Thoracic aorta (tissue), 2 donors: ENCODE measurements at regions not wholly inside any gene's neighbourhood (a gene's known extent, or its start where the extent isn't known, plus 50 kb on each side); places are given as distances from the start of the nearest gene placed in this dataset.

Experiments
- ATAC-seq: fragments of 150-250 bp; one replicate; pipeline ENCODE4 v1.8.0; 2017; ENCODE audit warnings: low read depth; ENCODE audit not compliant: insufficient number of reproducible peaks, low FRiP score
- DNase-seq: peaks from one replicate; pipeline ENCODE4 v3.0.0-alpha.2; 2020; ENCODE audit warnings: low spot score
- H3K27ac ChIP-seq, 2 donors: fragments of 200-600 bp; sonication (generic); 1 replicate in 1 of 2; 2 replicates in 1 of 2; pipeline ENCODE4 v1.5.1; 2016; ENCODE audit warnings: mild to moderate bottlenecking in 2 of 2, moderate library complexity in 2 of 2
- H3K27me3 ChIP-seq: fragments of 200-600 bp; sonication (generic); replicated peaks from 2 replicates; pipeline ENCODE4 v1.6.0; 2016; ENCODE audit warnings: mild to moderate bottlenecking; ENCODE audit not compliant: insufficient read depth
- H3K36me3 ChIP-seq: fragments of 200-600 bp; sonication (generic); one replicate; pipeline ENCODE4 v1.5.1; 2016
- H3K4me1 ChIP-seq, 2 donors: fragments of 200-600 bp; sonication (generic); 1 replicate in 1 of 2; 2 replicates in 1 of 2; pipeline versions ENCODE4 v1.5.1 to v1.6.0; 2016; ENCODE audit warnings: low read depth in 2 of 2, mild to moderate bottlenecking in 1 of 2; ENCODE audit not compliant: control insufficient read depth in 1 of 2
- H3K4me3 ChIP-seq: fragments of 200-600 bp; sonication (generic); 2 replicates; pipeline ENCODE4 v1.5.1; 2016; ENCODE audit warnings: mild to moderate bottlenecking
- H3K9me3 ChIP-seq: fragments of 200-600 bp; sonication (generic); 2 replicates; pipeline ENCODE4 v1.5.1; 2016
- TF ChIP-seq, protein P1 (sequence below): fragments of 200-600 bp; sonication (generic); IDR thresholded peaks from one replicate; pipeline ENCODE4 v1.5.1; 2019; ENCODE audit warnings: antibody characterized with exemption

DNA sequence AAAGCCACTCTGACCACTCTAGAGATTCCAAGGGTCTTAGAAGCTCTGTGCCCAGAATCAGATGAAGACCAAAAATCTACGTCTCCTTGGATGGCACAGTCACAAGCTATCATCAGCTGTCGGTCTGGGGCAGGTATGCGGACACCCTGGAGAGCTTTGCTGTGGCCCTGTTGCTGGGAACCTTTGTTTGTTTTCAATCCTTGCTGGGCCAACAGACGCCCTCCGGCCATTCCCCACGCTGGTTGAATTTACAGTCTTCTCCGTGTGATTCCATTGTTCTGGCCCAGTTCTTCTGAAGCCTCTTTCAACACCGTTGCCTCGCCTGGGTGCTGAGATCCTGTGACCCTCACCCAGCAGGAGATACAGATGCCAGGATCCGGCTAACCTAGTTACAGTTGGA is 149.4 kb upstream of the PFKP start:
- no peak for ATAC-seq

DNA sequence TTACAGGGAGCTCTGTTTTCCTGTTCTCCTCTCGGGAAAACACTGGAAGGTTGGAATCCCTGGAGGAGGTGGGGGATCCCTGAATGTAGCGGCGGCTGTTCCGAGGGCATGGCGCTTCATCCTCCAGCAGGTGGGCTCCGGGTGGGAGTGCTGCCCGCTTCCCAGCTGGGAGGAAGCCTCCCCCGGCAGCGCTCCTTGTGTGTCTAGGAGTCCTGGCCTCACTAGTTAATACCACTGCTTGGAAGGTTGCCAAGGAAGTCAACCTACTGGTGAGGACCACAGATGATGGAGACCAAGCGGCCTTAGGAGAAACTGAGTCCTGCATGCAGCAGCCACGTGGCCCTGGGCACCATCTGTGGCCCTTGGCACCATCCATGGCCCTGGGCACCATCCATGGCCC is 151.9 kb upstream of the PFKP start:
- no peaks in the 10 kb centered on the region for H3K4me1 ChIP-seq
- DNase-seq (no peak), ATAC-seq (no peak)
- no peak overlapping the region for H3K4me3 ChIP-seq
- H3K27me3 ChIP-seq = no peaks in the 10 kb centered on the region
- no peak overlapping the region for H3K27ac ChIP-seq
- H3K9me3 ChIP-seq = no peaks in the 10 kb centered on the region
- H3K36me3 ChIP-seq = no peaks in the 10 kb centered on the region
- TF ChIP-seq, protein P1, sequence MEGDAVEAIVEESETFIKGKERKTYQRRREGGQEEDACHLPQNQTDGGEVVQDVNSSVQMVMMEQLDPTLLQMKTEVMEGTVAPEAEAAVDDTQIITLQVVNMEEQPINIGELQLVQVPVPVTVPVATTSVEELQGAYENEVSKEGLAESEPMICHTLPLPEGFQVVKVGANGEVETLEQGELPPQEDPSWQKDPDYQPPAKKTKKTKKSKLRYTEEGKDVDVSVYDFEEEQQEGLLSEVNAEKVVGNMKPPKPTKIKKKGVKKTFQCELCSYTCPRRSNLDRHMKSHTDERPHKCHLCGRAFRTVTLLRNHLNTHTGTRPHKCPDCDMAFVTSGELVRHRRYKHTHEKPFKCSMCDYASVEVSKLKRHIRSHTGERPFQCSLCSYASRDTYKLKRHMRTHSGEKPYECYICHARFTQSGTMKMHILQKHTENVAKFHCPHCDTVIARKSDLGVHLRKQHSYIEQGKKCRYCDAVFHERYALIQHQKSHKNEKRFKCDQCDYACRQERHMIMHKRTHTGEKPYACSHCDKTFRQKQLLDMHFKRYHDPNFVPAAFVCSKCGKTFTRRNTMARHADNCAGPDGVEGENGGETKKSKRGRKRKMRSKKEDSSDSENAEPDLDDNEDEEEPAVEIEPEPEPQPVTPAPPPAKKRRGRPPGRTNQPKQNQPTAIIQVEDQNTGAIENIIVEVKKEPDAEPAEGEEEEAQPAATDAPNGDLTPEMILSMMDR = no peak

More for the DNA sequence above, 149.4 kb upstream of the PFKP start:
- H3K4me3 ChIP-seq = no peak overlapping the region
- no peaks in the 10 kb centered on the region for H3K4me1 ChIP-seq
- no peak overlapping the region for H3K27ac ChIP-seq
- no peaks in the 10 kb centered on the region for H3K27me3 ChIP-seq
- TF ChIP-seq, protein P1 = no peak
- no peak for DNase-seq
- no peaks in the 10 kb centered on the region for H3K9me3 ChIP-seq
- H3K36me3 ChIP-seq = no peaks in the 10 kb centered on the region

DNA sequence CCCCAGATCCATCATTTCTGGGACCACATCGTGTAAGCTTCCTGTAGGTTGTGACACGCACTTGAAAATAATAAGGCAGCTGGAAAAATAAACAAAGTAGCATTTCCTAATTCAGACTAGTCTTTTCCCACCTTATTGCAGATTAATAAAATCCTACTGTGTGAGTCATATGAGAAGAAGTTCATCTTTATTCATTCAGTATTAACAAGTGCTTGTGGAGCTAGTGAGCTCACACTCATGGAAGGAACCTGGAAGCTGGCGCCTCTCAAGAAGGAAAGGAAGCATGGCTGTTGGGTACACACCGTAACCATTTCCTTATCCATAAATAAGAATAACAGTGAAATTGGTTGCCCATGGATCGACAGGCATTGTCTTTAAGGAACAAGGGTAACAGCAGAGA is 152.6 kb upstream of the PFKP start:
- Histone ChIP-seq H3K36me3 (no peaks in the 10 kb centered on the region), H3K4me1 (no peaks in the 10 kb centered on the region), H3K27ac (no peak overlapping the region), H3K27me3 (no peaks in the 10 kb centered on the region), H3K9me3 (no peaks in the 10 kb centered on the region), H3K4me3 (no peak overlapping the region)
- TF ChIP-seq, protein P1 = no peak
- DNase-seq (no peak), ATAC-seq (no peak)

DNA sequence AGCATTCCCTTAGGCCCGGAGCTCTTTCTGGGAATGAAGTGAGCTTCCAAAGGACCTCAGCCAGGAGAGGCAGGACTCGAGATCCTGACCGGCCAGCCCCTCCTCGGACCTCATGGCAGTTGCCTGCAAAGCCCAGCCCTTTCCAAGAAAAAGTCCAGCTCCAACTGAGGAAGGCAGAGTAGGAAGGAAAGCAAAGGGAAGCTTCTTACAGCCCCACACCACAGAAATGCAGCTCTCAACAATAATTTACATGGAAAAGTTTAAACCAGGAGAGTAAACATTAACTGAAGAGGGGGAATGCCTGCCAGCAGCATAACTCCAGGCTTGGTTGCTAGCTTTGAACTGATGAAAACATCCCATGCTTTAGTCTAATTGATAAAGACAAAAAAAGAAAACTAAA is 153.9 kb upstream of the PFKP start:
- DNase-seq (no peak), ATAC-seq (no peak)
- no peaks in the 10 kb centered on the region for H3K27me3 ChIP-seq
- no peak overlapping the region for H3K27ac ChIP-seq
- no peak overlapping the region for H3K4me3 ChIP-seq
- H3K36me3 ChIP-seq = no peaks in the 10 kb centered on the region
- H3K4me1 ChIP-seq = no peaks in the 10 kb centered on the region
- TF ChIP-seq, protein P1 = no peak
- no peaks in the 10 kb centered on the region for H3K9me3 ChIP-seq

DNA sequence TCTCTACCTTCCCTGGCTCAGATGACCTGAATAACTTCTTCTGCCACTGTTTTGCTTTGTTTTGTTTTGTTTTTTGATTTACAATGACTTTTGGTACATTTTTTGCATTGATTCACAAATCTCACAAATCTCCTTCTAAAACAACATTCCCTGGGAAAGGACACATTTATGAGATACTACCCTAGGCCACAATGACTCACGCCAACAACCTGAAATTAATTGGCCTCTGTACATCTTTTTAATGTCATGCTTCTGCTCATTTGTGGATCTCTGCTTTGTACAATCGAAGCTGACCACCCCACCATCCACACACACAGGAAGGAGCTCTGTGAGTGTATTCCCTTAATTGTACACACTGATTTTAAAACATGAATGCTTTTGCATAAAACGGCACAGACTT is 156.7 kb upstream of the PFKP start:
- ATAC-seq = no peak
- Histone ChIP-seq H3K27ac (no peak overlapping the region), H3K4me3 (no peak overlapping the region), H3K4me1 (no peaks in the 10 kb centered on the region), H3K27me3 (no peaks in the 10 kb centered on the region), H3K36me3 (no peaks in the 10 kb centered on the region), H3K9me3 (no peaks in the 10 kb centered on the region)
- TF ChIP-seq, protein P1 = no peak
- DNase-seq = no peak
